DOHH2 (cell line): ENCODE measurements at regions not wholly inside any gene's neighbourhood (a gene's known extent, or its start where the extent isn't known, plus 50 kb on each side); places are given as distances from the start of the nearest gene placed in this dataset.

Source experiments
- CTCF ChIP-seq: fragments of 200-600 bp; sonication (generic); IDR thresholded peaks from one replicate; pipeline ENCODE4 v1.5.1; 2014; ENCODE audit warnings: antibody characterized with exemption, mild to moderate bottlenecking, low read depth, low read length; ENCODE audit not compliant: poor library complexity, severe bottlenecking
- EZH2phosphoT487 ChIP-seq: fragments of 200-600 bp; sonication (generic); IDR thresholded peaks from 2 replicates; pipeline ENCODE4 v1.6.1; 2017; ENCODE audit warnings: borderline replicate concordance, mild to moderate bottlenecking, antibody characterized with exemption, low read length, moderate library complexity, mixed read lengths

GRCh38 chr21:17436626-17437111 lies 76.2 kb upstream of the CXADR start:
- TF ChIP-seq CTCF (no peak), EZH2phosphoT487 (no peak)
